ENCODE measurements at regions not wholly inside any gene's neighbourhood (a gene's known extent, or its start where the extent isn't known, plus 50 kb on each side); places are given as distances from the start of the nearest gene placed in this dataset.

DNA sequence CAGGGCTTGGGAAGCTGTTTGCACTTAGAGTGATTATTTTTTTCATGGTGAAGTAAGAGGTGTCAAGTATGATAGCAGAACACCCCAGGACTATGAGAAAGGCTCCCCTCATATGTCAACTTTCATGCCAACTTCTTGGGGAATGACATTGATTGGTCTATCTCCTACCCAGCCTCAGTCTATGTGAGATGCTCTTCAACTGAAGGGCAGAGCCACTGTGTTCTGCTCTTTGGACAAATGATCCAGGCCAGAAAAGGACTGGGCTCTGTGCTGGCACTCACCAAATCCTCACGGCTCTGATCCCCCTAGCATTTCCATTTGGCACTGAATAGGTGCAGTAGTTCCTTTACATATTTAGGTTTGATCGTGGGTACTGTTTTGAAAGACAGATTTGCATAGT lies 151.1 kb downstream of the DMRT2 start:
- H3K9me3 ChIP-seq: no peaks in the 10 kb centered on the region

DNA sequence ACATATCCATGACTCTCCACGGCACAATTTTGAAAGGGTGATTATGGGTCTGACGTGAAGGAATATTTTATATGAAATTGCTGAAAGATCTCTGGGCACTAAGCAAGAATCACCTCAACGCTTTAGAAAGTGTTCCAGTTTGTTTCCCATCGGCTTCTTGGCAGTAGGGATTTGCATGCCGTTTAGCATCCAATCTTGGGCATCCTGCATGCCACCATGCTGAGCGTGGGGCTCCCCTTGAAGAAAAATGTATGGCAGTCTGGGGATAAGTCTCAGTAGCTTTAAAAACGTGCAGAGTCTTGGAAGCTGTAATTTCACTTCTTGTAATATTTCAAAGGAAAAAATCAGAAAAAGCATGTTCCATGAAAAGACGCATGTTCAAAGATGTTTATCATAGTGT lies 151.7 kb downstream of the DMRT2 start:
- TF ChIP-seq, protein P1, sequence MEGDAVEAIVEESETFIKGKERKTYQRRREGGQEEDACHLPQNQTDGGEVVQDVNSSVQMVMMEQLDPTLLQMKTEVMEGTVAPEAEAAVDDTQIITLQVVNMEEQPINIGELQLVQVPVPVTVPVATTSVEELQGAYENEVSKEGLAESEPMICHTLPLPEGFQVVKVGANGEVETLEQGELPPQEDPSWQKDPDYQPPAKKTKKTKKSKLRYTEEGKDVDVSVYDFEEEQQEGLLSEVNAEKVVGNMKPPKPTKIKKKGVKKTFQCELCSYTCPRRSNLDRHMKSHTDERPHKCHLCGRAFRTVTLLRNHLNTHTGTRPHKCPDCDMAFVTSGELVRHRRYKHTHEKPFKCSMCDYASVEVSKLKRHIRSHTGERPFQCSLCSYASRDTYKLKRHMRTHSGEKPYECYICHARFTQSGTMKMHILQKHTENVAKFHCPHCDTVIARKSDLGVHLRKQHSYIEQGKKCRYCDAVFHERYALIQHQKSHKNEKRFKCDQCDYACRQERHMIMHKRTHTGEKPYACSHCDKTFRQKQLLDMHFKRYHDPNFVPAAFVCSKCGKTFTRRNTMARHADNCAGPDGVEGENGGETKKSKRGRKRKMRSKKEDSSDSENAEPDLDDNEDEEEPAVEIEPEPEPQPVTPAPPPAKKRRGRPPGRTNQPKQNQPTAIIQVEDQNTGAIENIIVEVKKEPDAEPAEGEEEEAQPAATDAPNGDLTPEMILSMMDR (IDR thresholded peaks at IDR 0.05): no peak
- Histone ChIP-seq H3K27ac (no peak overlapping the region), H3K27me3 (no peaks in the 10 kb centered on the region), H3K36me3 (no peaks in the 10 kb centered on the region), H3K9ac (ENCODE audit: low read depth in 2 of 2, low read length in 2 of 2) (no peak overlapping the region), H3K9me3 (no peaks in the 10 kb centered on the region), H3K4me1 (no peaks in the 10 kb centered on the region), H3K4me3 (no peak overlapping the region)
- intact Hi-C loops (cut with DNase I): no loop called here
- DNase-seq: no peak

More for the DNA sequence above, 151.1 kb downstream of the DMRT2 start:
- Histone ChIP-seq H3K27ac (no peak overlapping the region), H3K9ac (ENCODE audit: low read depth in 2 of 2, low read length in 2 of 2) (no peak overlapping the region), H3K4me1 (no peaks in the 10 kb centered on the region), H3K27me3 (no peaks in the 10 kb centered on the region), H3K4me3 (no peak overlapping the region), H3K36me3 (no peaks in the 10 kb centered on the region)
- intact Hi-C loops (cut with DNase I): no loop called here
- TF ChIP-seq, protein P1 (IDR thresholded peaks at IDR 0.05): no peak
- DNase-seq: no peak

DNA sequence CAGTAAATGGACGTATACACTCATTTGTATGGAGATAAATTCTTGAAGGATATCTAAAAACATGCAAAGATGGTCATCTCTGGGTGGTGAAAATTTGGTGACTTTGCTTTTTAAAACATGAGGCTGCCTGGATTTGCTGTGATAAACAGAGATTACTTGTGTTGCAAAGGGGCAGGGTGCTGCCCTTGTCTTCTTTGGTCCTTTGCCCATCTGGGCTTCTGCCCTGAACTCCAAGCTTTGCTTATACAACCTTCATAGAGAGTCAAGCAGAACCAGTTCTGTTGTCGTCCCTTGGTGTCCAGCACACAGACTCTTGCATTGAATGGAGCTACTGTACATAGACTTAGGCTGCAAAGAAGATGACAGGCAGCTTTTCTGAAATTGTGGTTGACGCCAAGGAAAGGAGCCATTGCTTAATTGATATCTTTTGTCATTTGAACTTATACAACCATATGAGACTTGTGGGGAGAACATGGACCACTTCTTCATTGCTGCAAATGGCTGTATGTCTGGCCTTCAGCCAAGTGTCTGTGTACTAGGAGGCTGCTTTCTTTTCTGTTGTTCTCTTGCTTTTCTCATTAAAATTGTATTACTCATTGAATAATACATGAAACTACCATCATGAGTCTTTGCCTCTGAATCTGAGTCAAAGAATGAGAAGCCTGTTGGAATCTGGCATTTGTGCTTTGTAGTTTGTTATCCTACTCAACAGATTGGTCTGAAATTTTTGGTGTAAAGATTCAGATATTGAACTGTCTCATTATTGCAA lies 152.5 kb downstream of the DMRT2 start:
- Histone ChIP-seq H3K27me3 (no peaks in the 10 kb centered on the region), H3K4me3 (no peak overlapping the region), H3K27ac (no peak overlapping the region), H3K4me1 (no peaks in the 10 kb centered on the region), H3K9me3 (no peaks in the 10 kb centered on the region), H3K36me3 (no peaks in the 10 kb centered on the region), H3K9ac (ENCODE audit: low read depth in 2 of 2, low read length in 2 of 2) (no peak overlapping the region)
- DNase-seq: no peak
- intact Hi-C loops (cut with DNase I): no loop called here
- TF ChIP-seq, protein P1 (IDR thresholded peaks at IDR 0.05): no peak

DNA sequence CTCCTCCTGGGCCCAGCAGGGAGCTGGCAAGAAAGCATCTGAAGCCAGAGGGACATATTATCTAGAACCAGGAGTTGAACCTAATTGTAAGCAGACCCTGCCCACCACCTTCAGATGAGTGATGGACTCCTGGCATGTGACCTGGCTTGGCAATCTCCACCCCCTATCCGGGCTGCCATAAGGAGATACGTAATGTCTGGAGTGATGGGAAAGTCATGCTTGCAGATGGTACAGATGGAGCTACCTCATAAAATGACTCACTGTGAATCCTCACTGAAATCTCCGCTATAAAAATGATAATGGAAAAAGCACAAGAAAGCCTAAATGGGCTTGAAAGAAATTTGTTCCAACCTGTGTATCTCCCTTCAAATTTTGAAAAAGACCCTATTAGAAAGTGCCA lies 157.5 kb downstream of the DMRT2 start:
- Histone ChIP-seq H3K27me3 (no peaks in the 10 kb centered on the region), H3K9me3 (no peaks in the 10 kb centered on the region), H3K4me3 (no peak overlapping the region), H3K4me1 (no peaks in the 10 kb centered on the region), H3K27ac (no peak overlapping the region), H3K36me3 (no peaks in the 10 kb centered on the region), H3K9ac (ENCODE audit: low read depth in 2 of 2, low read length in 2 of 2) (no peak overlapping the region)
- TF ChIP-seq, protein P1 (IDR thresholded peaks at IDR 0.05): no peak
- intact Hi-C loops (cut with DNase I): no loop called here
- no peak for DNase-seq

DNA sequence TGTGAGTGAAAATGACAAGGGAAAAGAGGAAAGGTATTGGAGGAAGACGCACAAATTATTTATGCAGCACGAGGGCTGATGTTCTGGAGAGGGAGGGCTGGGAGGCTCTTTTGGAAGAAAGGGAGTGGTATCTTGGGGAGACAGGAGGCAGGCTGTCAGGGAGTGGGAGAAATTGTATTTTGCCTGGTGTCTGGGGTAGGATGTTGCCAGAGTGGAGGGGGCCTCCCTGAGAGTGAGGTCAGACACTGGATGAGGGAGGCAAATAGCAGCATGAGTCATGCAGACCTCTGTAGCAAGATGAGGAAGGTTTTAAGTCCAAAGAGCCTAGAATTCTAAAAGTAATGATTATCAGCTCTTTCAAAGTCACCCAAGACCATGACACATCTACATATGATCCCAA lies 158.0 kb downstream of the DMRT2 start:
- Histone ChIP-seq H3K4me3 (no peak overlapping the region), H3K4me1 (no peaks in the 10 kb centered on the region), H3K36me3 (no peaks in the 10 kb centered on the region), H3K27me3 (no peaks in the 10 kb centered on the region), H3K9me3 (no peaks in the 10 kb centered on the region), H3K9ac (ENCODE audit: low read depth in 2 of 2, low read length in 2 of 2) (no peak overlapping the region), H3K27ac (no peak overlapping the region)
- TF ChIP-seq, protein P1 (IDR thresholded peaks at IDR 0.05): no peak
- intact Hi-C loops (cut with DNase I): no loop called here
- no peak for DNase-seq

Data from colonic mucosa (tissue), 4 donors.